PFSK-1 (cell line): ENCODE measurements at regions not wholly inside any gene's neighbourhood (a gene's known extent, or its start where the extent isn't known, plus 50 kb on each side); places are given as distances from the start of the nearest gene placed in this dataset.

Experiments
- FOXP2 ChIP-seq: optimal IDR thresholded peaks from 2 replicates; pipeline ENCODE3; 2011; ENCODE audit warnings: borderline replicate concordance, control low read depth, inconsistent platforms; ENCODE audit not compliant: insufficient read depth; ENCODE audit errors: extremely low read length, extremely low read depth
- POLR2AphosphoS5 ChIP-seq: IDR thresholded peaks from 2 replicates; pipeline ENCODE4 v1.6.1; 2012; ENCODE audit warnings: low read depth, mild to moderate bottlenecking, control low read depth, low read length, moderate library complexity
- REST ChIP-seq, 2 experiments: IDR thresholded peaks; 2 replicates each; pipeline versions ENCODE4 v1.6.1 to v1.8.0; 2011 to 2012; ENCODE audit warnings: low read depth in 2 of 2, low read length in 2 of 2, control low read depth in 1 of 2, inconsistent platforms in 1 of 2, mild to moderate bottlenecking in 1 of 2, moderate library complexity in 1 of 2; ENCODE audit not compliant: insufficient read depth in 1 of 2
- SIN3A ChIP-seq: IDR thresholded peaks from 2 replicates; pipeline ENCODE4 v1.6.1; 2012; ENCODE audit warnings: mild to moderate bottlenecking, low read length, moderate library complexity, borderline replicate concordance; ENCODE audit not compliant: insufficient read depth
- TAF1 ChIP-seq: IDR thresholded peaks from 2 replicates; pipeline ENCODE4 v1.6.1; 2012; ENCODE audit warnings: low read length, control low read depth, borderline replicate concordance; ENCODE audit not compliant: insufficient read depth

GRCh38 chr7:115217373-115217772 lies 295.5 kb downstream of the MDFIC start:
- TF ChIP-seq REST (IDR thresholded peaks at IDR 0.05; ENCODE audit: insufficient read depth in 1 of 2, low read depth in 2 of 2, low read length in 2 of 2) (no peak), SIN3A (no peak), POLR2AphosphoS5 (no peak), TAF1 (no peak), FOXP2 (no peak)

- TF ChIP-seq TAF1 (no peak), POLR2AphosphoS5 (no peak), REST (IDR thresholded peaks at IDR 0.05; ENCODE audit: insufficient read depth in 1 of 2, low read depth in 2 of 2, low read length in 2 of 2) (no peak), FOXP2 (no peak), SIN3A (no peak)
These were observed 294.8 kb downstream of the MDFIC start for GRCh38 chr7:115216652-115217051.

- TF ChIP-seq TAF1 (no peak), SIN3A (no peak), FOXP2 (no peak), POLR2AphosphoS5 (no peak), REST (IDR thresholded peaks at IDR 0.05; ENCODE audit: insufficient read depth in 1 of 2, low read depth in 2 of 2, low read length in 2 of 2) (no peak)
These were observed 289.3 kb downstream of the MDFIC start for GRCh38 chr7:115211171-115211570.

GRCh38 chr7:115210552-115210951 lies 288.7 kb downstream of the MDFIC start:
- TF ChIP-seq TAF1 (no peak), SIN3A (no peak), REST (IDR thresholded peaks at IDR 0.05; ENCODE audit: insufficient read depth in 1 of 2, low read depth in 2 of 2, low read length in 2 of 2) (no peak), FOXP2 (no peak), POLR2AphosphoS5 (no peak)
